Stimulated activated CD4-positive, alpha-beta T cell treated with anti-CD3 and anti-CD28 coated beads, TNF-alpha, amount 100 ng/mL, for 1 hour (primary cell): ENCODE measurements at regions not wholly inside any gene's neighbourhood (a gene's known extent, or its start where the extent isn't known, plus 50 kb on each side); places are given as distances from the start of the nearest gene placed in this dataset.
"Not testable (repeated sequence)": the region's sequence is repeated elsewhere in the genome, so short reads cannot be mapped to it uniquely, and the experiment has no call there.

Source experiments
- DNase-seq, 3 donors: peaks; one replicate each; pipeline ENCODE4 v3.0.0-alpha.2; 2020; ENCODE audit warnings: low read depth in 3 of 3, low spot score in 1 of 3

DNA sequence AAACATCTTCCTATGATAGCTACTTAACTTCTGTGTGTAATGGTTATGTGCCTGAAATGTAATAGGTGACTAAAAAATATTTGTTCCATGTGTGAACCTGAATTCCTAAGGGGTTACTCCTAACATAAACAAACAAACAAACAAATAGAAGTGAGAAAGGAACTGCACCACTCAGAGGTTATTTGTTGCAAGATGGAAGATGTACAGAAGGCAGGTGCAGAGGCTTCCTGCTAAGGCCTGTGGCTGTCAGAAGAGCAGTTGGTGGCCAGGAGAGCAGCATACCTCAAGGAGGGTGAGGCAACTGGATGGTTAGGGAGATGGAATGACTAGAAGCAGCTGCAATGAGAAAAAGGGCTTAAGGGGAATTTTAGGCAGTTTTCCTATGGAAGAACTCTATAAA is 940.6 kb downstream of the TTLL7 start:
- no peak for DNase-seq

DNA sequence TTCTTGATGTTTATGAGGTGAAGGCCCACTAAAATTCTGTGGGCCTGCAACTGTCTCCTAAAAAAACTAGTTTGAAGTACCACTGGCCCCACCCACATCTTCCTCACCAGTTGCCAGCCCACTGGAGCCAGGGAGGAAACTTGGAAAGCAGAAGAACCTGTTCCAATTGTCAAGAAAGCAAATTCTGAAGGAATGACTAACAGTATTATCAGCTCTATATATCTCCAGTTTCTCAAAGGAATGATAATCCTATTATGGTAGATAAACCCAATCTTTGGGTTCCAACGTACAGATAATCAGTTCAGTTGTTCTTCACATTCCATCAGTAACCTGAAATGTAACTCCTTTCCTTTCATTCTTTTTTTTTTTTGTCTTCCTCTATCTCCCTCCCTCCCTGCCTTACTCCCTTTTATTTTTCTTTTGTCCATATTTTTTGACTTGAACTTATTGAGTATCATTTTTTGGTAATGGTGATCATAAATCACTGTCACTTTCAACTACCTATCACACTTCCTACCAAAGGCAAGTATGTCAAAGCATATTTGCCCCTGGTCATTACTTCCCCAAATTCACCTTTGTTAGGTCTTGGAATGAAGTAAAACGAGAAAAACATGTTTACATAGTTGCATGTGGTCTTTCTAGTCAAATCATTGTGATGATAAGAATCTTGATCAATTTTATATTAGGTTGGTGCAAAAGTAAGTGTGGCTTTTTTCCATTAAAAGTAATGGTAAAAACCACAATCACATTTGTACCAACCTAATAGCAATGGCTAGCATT is 943.4 kb downstream of the TTLL7 start:
- no peak for DNase-seq

DNA sequence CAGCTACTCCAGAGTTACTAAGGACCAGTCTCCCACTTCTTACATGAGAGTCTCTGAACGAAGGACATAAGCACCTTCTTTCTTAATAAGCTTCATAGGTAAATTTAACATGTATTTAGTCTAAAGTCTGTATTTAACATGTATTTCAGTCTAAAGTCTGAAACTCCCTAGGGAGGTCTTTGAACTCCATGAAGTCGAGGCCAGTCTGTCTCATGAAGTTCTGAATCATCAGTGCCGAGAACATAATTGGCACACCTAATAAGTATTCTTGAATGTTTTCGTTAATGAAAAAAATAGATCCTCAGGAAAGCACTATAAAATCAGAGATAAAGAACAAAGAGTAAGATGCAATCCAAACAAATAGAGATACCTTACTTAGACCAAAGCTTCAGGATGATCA is 945.5 kb downstream of the TTLL7 start:
- no peak for DNase-seq

DNA sequence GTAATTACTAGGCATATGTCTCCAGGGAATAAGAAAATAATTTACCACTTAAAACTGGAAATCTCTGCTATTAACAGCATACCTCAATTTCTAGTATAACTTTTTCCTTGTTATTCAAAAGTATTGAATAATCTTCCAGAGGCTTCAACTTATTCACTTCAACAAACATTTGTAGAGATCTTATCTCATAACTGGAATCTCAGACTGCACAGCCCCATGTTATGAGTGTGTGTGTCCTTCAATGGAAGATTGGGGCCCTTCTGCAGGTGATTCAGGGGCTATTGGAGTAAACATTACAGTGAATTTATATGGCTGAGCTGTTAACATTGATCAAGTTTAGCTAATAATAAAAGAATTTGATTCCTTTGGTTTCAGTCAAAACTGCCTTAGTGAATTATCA is 946.1 kb downstream of the TTLL7 start:
- no peak for DNase-seq

DNA sequence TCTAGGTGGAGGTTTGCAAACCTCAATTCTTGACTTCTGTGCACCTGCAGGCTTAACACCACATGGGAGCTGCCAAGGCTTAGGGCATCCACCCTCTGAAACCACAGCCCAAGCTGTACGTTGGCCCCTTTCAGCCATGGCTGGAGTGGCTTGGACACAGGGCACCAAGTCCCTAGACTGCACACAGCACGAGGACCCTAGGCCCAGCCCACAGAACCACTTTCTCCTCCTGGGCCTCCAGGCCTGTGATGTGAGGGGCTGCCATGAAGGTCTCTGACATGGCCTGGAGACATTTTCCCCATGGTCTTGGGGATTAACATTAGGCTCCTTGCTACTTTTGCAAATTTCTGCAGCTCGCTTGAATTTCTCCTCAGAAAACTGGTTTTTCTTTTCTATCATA is 947.9 kb downstream of the TTLL7 start:
- not testable (repeated sequence) for DNase-seq

DNA sequence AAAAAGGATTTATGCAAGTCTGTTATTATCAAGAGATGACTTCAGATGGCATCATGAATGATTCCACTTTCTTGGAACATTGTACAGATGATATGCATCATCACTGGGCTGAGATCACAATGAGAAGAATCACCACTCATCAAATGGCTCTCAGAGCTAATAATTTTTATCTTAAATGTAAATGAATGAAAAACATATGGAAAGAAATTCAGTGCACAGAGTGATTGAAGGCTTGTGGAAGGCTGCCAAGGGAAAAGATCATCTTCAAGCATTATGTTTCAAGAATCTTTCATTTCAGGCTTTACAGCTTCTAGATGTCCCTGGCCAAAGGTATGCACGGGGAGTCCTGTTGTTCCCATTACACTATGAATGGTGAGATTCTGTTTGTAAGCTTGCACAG is 955.7 kb downstream of the TTLL7 start:
- DNase-seq, result no peak

DNA sequence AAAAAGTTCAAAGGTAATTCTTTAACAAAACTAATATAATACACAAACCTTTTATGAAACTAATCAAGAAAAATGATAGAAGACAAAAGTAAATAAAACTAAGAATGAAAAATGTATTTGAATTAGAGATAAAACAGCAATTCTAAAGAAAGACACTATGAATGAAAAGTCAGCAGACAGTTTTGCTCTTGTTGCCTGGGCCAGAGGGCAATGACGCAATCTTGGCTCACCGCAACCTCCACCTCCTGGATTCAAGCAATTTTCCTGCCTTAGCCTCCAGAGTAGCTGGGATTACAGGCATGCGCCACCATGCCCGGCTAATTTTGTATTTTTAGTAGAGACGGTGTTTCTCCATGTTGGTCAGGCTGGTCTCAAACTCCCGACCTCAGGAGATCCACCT is 959.8 kb downstream of the TTLL7 start:
- DNase-seq, result not testable (repeated sequence)

DNA sequence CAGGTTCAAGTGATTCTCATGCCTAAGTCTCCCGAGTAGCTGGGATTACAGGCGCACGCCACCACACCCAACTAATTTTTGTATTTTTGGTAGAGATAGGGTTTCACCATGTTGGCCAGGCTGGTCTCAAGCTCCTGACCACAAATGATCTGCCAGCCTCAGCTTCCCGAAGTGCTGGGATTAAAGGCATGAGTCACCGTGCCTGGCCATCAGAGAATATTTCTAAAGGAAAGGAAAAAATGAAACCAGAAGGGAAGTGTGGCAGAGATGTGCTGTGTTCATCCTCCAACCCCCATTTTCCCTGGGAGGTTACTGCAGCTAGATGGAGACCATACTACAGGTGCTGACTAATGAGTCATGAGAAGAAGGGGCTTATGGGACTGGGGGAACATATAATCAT is 964.1 kb downstream of the TTLL7 start:
- no peak for DNase-seq

DNA sequence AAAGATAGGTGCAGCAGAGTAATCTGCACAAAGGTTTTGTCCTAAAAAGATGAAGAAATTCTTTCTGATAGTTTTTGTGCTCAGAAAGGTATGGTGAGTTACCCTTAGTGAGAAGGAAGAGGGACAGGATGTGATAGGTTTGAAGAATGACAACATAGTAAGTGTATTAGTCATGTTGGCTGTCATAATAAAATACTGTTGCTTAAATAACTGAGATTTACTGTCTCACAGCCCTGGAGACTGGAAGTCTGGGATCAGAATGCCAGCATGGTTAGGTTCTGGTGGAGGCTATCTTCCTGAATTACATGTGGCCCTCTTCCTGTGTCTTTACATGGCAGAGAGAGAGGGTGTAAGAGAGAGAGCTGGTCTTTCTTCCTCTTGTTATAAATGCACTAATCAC is 965.2 kb downstream of the TTLL7 start:
- DNase-seq, result no peak

DNA sequence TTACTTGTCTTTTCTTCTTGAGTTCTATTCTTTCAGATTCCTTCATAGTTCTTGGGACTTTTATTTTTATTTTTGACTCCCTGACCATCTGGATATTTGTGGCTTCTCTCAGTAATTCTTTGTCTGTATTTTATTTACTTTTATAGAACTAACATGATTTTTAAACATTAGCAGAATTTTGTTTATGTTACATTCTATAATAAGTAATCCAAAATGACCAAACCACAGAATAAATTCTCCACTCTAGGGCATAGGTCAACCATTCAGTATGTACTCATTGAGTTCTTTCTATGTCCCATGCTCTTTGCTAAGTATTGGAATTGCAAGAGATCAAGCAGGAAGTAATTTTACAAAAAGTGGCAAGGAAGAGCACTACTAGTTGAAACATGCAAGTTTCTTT is 969.0 kb downstream of the TTLL7 start:
- no peak for DNase-seq

DNA sequence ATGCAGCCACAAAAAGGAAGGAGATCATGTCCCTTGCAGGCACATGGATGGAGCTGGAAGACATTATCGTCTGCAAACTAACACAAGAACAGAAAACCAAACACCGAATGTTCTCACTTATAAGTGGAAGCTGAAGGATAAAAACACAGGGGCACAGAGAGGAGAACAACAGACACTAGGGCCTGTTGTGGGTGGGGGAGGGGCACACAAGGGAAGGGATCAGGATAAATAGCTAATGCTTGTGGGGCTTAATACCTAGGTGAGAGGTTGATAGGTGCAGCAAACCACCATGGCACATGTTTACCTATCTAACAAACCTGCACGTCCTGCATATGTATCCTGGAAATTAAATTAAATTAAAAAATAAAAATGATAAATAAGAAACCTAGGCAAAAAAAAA is 969.9 kb downstream of the TTLL7 start:
- DNase-seq, result no peak

DNA sequence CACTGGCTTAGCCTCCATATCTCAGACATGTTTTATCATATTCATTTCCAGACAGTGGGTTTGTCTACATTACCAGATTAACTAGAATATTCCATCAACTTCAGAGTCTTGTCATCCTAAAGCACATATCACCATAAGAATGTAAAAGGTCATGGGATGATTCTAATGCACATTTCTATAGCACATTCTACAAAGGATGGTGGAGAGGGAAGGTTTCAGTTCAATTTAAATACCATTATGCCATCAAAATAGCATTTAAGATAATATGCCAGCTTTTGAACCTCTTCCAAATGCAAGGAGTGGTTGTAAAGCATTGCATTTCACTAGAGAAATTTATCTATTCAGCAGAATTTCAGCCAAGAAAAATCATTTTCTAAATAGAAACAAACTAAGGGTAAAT is 970.5 kb downstream of the TTLL7 start:
- DNase-seq, result no peak

DNA sequence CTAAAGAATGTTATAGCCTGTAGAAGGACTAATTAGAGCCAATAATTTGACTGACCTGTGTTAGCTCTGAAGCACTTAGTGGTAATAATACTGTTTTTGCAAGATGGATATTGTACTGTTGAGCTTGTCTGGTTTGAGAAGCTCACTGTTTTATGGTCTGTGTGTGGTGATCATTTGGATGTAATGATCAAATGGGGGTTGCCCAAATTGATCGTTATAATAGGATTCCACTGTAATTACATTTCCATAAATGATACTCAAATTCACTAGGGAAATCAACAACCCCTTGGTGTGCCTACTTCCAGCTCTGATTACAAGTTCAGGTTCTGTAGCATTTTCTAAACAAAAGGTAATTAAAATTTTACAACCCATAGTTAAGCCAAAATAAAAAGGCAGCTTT is 971.4 kb downstream of the TTLL7 start:
- no peak for DNase-seq

DNA sequence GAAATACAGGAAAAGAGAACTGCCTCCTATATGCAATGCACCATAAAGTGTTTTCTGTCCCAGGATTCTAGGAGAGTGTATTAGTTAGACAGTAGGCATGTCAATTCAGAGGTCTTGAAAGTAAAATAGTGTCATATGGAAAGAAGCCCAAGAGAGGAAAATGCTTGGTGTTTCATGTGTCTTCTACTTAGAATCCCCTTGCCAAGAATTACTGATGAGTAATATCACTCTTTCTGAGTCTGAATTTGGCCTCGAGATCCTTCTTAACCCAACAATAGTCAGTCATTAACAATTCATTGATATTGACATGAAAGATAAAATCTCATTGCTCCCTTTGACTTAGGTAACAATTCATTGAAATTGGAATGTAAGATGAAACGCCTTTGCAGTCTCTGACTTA is 972.2 kb downstream of the TTLL7 start:
- DNase-seq, result no peak

DNA sequence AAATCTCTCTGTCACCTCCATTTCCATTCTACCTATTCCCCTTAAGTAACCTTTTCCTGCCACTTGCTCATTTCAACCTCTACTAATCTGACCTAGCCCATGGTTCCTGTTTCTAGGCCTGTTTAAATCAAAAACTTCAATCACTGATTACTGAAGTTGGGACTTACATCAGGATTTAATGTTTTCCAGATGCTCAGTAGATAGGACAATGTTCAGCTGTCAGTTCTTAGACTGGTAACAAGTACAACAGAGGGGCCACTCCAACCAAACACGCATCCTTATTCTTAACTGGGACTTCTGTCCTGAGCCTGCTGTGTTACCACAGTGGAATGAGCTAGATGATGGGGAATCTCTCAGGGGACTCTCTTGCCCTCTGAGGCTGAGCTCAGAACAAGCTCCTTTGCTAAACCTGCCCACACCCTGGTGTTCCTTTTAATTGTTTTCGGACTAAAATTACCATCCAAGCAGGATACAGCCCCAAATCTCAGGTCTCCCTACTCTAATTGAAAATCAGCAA is 974.6 kb downstream of the TTLL7 start:
- no peak for DNase-seq

DNA sequence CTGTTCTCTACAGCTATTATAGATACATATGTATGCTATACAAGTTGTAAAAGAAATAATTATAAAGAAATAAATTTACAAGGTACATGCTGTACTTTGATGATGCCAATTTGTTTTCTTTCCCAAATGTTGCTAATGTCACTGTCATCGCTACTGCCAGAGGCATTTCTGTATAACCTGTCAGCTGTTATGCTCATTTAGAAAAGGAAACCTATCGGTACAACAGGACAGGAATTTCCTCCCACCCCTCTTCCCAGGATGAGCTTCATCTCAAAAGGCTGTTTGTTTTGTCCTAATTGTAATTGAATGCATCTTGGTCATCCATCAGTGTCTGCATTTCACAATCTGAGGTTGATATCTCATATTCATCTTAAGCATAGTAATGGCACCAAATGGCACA is 975.7 kb downstream of the TTLL7 start:
- no peak for DNase-seq

DNA sequence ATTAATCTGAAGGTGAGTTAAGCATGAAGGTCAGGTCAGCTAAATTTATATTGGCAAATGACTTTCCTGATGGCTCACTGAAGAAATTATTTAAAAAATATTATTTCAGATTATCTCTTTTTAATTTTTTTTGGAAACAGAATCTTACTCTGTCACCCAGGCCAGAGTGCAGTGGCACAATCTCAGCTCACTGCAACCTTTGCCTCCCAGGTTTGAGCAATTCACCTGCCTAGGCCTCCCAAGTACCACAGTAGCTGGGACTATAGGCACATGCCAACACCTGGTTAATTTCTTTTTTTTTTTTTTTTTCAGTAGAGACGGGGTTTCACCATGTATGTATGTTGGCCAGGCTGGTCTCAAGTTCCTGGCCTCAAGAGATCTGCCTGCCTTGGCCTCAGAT is 976.7 kb downstream of the TTLL7 start:
- no peak for DNase-seq

DNA sequence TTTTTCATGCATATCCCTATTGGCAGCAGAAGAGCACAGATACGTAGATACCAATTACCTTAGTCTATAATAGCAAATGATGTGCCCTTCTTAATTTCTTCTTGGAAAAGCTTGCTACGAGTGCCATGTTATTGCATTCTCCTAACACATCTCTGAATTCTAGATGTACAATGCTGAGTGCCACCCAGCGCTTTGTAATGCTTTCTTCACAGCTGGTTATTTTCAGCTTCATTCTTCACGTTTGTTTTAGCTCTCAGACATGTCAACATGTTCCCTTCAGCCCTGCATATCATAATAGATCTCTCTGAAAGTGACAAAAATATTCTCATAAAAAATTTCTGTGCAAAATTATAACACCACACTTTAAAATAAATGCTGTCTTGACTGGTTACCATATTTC is 981.2 kb downstream of the TTLL7 start:
- DNase-seq, result no peak

DNA sequence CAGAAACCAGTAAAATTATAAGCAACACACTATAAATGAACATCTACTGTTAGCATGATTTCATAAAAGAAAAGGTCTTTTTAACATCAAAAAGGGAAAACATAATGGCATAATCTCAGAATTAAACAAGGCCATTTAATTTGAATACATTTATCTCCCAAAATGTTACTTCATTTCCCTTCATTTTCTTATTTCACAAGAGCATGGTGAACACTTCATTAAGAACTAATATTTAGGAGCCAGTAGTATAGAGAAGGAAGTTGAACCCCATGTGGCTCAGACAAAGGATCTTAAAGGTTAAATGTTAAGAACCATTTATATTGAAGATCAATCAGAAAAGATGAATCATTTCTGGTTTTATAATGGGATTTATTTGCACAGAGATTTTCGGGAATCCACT is 981.7 kb downstream of the TTLL7 start:
- DNase-seq, result no peak

DNA sequence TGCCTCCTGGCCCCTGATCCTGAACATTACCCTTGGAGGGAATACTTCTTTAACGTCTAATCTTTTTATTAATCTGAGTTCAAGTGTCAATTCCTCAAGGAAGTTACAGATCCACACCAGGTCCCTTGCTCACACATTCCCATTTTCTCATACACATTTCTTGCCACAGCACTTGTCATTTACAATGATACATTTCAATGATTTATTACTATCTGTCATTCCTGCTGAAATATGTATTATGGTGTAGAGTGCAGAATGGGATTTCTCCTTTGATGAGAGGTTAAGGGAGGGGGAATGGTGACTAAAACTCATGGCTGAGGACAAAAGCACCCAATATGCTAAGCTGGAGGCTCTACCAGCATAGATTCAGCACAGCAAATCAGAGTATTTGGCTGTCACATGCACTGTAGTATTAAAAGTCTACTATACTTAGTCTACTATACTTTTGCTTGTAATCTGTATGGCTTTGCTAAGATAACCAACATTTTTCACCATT is 982.5 kb downstream of the TTLL7 start:
- no peak for DNase-seq

DNA sequence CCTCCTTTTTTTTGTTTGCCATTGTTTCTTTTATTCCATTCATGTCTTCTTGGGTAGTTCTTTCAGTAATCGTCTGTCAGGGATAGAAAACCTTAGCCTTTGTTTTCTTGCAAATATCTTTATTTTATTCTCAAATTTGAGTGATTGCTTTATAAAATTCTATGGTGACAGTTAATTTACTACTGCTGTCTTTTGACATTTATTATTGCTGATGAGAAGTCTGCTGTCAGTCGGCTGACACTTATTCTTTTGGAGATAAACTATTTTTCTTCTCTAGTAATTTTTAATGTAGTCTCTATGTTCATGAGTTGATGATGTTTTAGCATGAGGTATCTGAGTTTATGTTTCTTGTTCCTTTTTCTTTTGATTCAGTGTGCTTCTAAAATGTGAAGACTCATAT is 983.8 kb downstream of the TTLL7 start:
- DNase-seq, result no peak

DNA sequence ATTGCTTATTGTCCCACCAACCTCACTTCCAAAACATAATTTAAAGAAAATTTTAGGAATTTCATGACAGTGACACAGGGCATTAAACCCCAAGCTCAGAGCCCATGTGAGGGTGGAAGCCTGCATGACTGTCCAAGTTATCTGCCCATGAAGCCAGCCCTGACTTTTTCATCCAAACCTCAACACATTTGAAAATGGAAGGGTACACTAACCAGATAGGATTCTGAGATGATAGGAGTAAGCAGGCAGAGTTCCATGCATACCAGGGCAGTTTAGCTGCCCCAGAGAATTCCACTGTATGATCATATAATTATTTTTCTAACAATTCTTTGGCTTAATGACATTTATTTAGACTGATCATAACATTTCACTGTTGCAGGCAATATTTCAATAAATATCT is 986.0 kb downstream of the TTLL7 start:
- DNase-seq, result no peak

DNA sequence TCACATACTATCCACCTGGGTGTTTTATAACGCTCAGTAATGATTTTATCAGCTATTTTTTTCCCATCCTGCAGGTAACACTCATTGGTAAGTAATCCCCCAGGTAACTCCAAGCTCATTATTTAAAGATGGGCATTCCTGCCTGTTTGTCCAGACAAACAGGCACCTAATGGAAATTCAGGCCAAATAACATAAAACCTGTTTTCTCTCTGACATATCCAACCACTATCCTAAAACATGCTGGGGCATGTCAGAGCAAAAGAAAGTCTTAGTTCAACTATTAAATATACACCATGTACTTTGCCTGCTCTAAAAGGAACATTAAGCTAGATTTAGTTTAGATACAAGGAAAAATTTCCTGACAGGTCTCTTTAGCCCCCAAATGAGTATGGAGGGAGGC is 987.7 kb downstream of the TTLL7 start:
- no peak for DNase-seq
